ENCODE measurements at regions not wholly inside any gene's neighbourhood (a gene's known extent, or its start where the extent isn't known, plus 50 kb on each side); places are given as distances from the start of the nearest gene placed in this dataset.

- DNase-seq, result no peak
Measured at GRCh38 chr5:157924490-157924889, 65.5 kb upstream of the CLINT1 start.

- DNase-seq, result no peak
Measured at GRCh38 chr5:157923765-157924164, 64.8 kb upstream of the CLINT1 start.

GRCh38 chr5:157922026-157922425 is 63.1 kb upstream of the CLINT1 start:
- DNase-seq, result no peak

- DNase-seq, result no peak
Measured at GRCh38 chr5:157920828-157921170, 61.9 kb upstream of the CLINT1 start.

GRCh38 chr5:157918811-157919742 is 60.1 kb upstream of the CLINT1 start:
- peak; percentile 22 for DNase-seq

GRCh38 chr5:157917899-157918809 is 59.2 kb upstream of the CLINT1 start:
- DNase-seq, result peak; percentile 69

GRCh38 chr5:157917491-157917890 is 58.5 kb upstream of the CLINT1 start:
- no peak for DNase-seq

GRCh38 chr5:157915638-157916037 is 56.7 kb upstream of the CLINT1 start:
- DNase-seq, result no peak

GRCh38 chr5:157914151-157914788 is 55.3 kb upstream of the CLINT1 start:
- no peak for DNase-seq

- no peak for DNase-seq
Measured at GRCh38 chr5:157913575-157913974, 54.6 kb upstream of the CLINT1 start.

- DNase-seq, result no peak
Measured at GRCh38 chr5:157912621-157913325, 53.8 kb upstream of the CLINT1 start.

- no peak for DNase-seq
Measured at GRCh38 chr5:157911568-157911967, 52.6 kb upstream of the CLINT1 start.
